ENCODE measurements at regions not wholly inside any gene's neighbourhood (a gene's known extent, or its start where the extent isn't known, plus 50 kb on each side); places are given as distances from the start of the nearest gene placed in this dataset.
A peak's percentile ranks its signal among the peaks of the same experiment; 100 is the strongest.

GRCh38 chr3:101146946-101147345 lies 153.7 kb upstream of the ABI3BP start:
- H3K4me1 ChIP-seq: no peaks in the 10 kb centered on the region
- Mint-ChIP-seq H3K4me3 (no peak overlapping the region), H3K4me1 (no peaks in the 10 kb centered on the region), H3K9me3 (no peaks in the 10 kb centered on the region), H3K27ac (no peak overlapping the region), H3K27me3 (ENCODE audit: insufficient read depth, low read depth) (no peaks in the 10 kb centered on the region), H3K36me3 (no peaks in the 10 kb centered on the region)
- H3K4me2 ChIP-seq: no peak overlapping the region
- no peaks in the 10 kb centered on the region for H3K9me3 ChIP-seq (ENCODE audit: low read depth)
- no peaks in the 10 kb centered on the region for H3F3A ChIP-seq (ENCODE audit: low read depth)
- H4K20me1 ChIP-seq (ENCODE audit: low read depth): no peaks in the 10 kb centered on the region
- no peak for TF ChIP-seq EZH2phosphoT487 (IDR thresholded peaks at IDR 0.05)
- TF ChIP-seq CTCF (IDR thresholded peaks at IDR 0.05): no peak
- TF ChIP-seq EZH2 (IDR thresholded peaks at IDR 0.05): no peak
- H3K27ac ChIP-seq: no peak overlapping the region
- H3K79me2 ChIP-seq (ENCODE audit: low read depth): no peaks in the 10 kb centered on the region
- H2AFZ ChIP-seq (replicated peaks): no peak overlapping the region
- no peak overlapping the region for H3K4me3 ChIP-seq
- H3K9ac ChIP-seq: no peak overlapping the region
- H3K27me3 ChIP-seq: no peaks in the 10 kb centered on the region
- H3K36me3 ChIP-seq: no peaks in the 10 kb centered on the region
- peak; percentile 9 for DNase-seq (ENCODE audit: low spot score)

- TF ChIP-seq EZH2phosphoT487 (IDR thresholded peaks at IDR 0.05): no peak
- TF ChIP-seq CTCF (IDR thresholded peaks at IDR 0.05): no peak
- no peak for TF ChIP-seq EZH2 (IDR thresholded peaks at IDR 0.05)
- H3K4me3 Mint-ChIP-seq: no peak overlapping the region
- Histone ChIP-seq H3K27me3 (no peaks in the 10 kb centered on the region), H3K36me3 (no peaks in the 10 kb centered on the region), H3K9ac (no peak overlapping the region), H2AFZ (replicated peaks) (no peak overlapping the region), H3K4me3 (no peak overlapping the region), H3K79me2 (ENCODE audit: low read depth) (no peaks in the 10 kb centered on the region), H3K27ac (no peak overlapping the region), H3K4me1 (no peaks in the 10 kb centered on the region), H3K4me2 (no peak overlapping the region), H4K20me1 (ENCODE audit: low read depth) (no peaks in the 10 kb centered on the region), H3F3A (ENCODE audit: low read depth) (no peaks in the 10 kb centered on the region), H3K9me3 (ENCODE audit: low read depth) (no peaks in the 10 kb centered on the region)
- no peaks in the 10 kb centered on the region for H3K36me3 Mint-ChIP-seq
- no peaks in the 10 kb centered on the region for H3K27me3 Mint-ChIP-seq (ENCODE audit: insufficient read depth, low read depth)
- H3K4me1 Mint-ChIP-seq: no peaks in the 10 kb centered on the region
- no peak for DNase-seq (ENCODE audit: low spot score)
- H3K27ac Mint-ChIP-seq: no peak overlapping the region
- no peaks in the 10 kb centered on the region for H3K9me3 Mint-ChIP-seq
Measured at GRCh38 chr3:101144105-101144504, 150.9 kb upstream of the ABI3BP start.

GRCh38 chr3:101143012-101143411 lies 149.8 kb upstream of the ABI3BP start:
- no peak for DNase-seq (ENCODE audit: low spot score)
- H3K79me2 ChIP-seq (ENCODE audit: low read depth): no peaks in the 10 kb centered on the region
- no peaks in the 10 kb centered on the region for H3K4me1 Mint-ChIP-seq
- H3K27ac Mint-ChIP-seq: no peak overlapping the region
- H3K9ac ChIP-seq: no peak overlapping the region
- H3K36me3 Mint-ChIP-seq: no peaks in the 10 kb centered on the region
- H2AFZ ChIP-seq (replicated peaks): no peak overlapping the region
- H3K27me3 ChIP-seq: no peaks in the 10 kb centered on the region
- no peaks in the 10 kb centered on the region for H3K27me3 Mint-ChIP-seq (ENCODE audit: insufficient read depth, low read depth)
- H3F3A ChIP-seq (ENCODE audit: low read depth): no peaks in the 10 kb centered on the region
- no peaks in the 10 kb centered on the region for H3K9me3 Mint-ChIP-seq
- H3K4me1 ChIP-seq: no peaks in the 10 kb centered on the region
- no peaks in the 10 kb centered on the region for H4K20me1 ChIP-seq (ENCODE audit: low read depth)
- H3K9me3 ChIP-seq (ENCODE audit: low read depth): no peaks in the 10 kb centered on the region
- H3K4me2 ChIP-seq: no peak overlapping the region
- no peak for TF ChIP-seq EZH2phosphoT487 (IDR thresholded peaks at IDR 0.05)
- TF ChIP-seq EZH2 (IDR thresholded peaks at IDR 0.05): no peak
- no peak overlapping the region for H3K27ac ChIP-seq
- no peaks in the 10 kb centered on the region for H3K36me3 ChIP-seq
- H3K4me3 ChIP-seq: no peak overlapping the region
- no peak overlapping the region for H3K4me3 Mint-ChIP-seq

- H4K20me1 ChIP-seq (ENCODE audit: low read depth): no peaks in the 10 kb centered on the region
- no peak overlapping the region for H3K4me3 Mint-ChIP-seq
- no peaks in the 10 kb centered on the region for H3K27me3 ChIP-seq
- H3K36me3 ChIP-seq: no peaks in the 10 kb centered on the region
- H3K27ac Mint-ChIP-seq: no peak overlapping the region
- TF ChIP-seq EZH2phosphoT487 (IDR thresholded peaks at IDR 0.05): no peak
- no peak for TF ChIP-seq EZH2 (IDR thresholded peaks at IDR 0.05)
- TF ChIP-seq CTCF (IDR thresholded peaks at IDR 0.05): no peak
- no peaks in the 10 kb centered on the region for H3F3A ChIP-seq (ENCODE audit: low read depth)
- DNase-seq (ENCODE audit: low spot score): no peak
- no peaks in the 10 kb centered on the region for H3K36me3 Mint-ChIP-seq
- H3K4me1 ChIP-seq: no peaks in the 10 kb centered on the region
- H3K27ac ChIP-seq: no peak overlapping the region
- no peaks in the 10 kb centered on the region for H3K79me2 ChIP-seq (ENCODE audit: low read depth)
- H3K4me2 ChIP-seq: no peak overlapping the region
- H3K9me3 ChIP-seq (ENCODE audit: low read depth): no peaks in the 10 kb centered on the region
- H3K9me3 Mint-ChIP-seq: no peaks in the 10 kb centered on the region
- H3K4me3 ChIP-seq: no peak overlapping the region
- H2AFZ ChIP-seq (replicated peaks): no peak overlapping the region
- no peak overlapping the region for H3K9ac ChIP-seq
- no peaks in the 10 kb centered on the region for H3K27me3 Mint-ChIP-seq (ENCODE audit: insufficient read depth, low read depth)
- no peaks in the 10 kb centered on the region for H3K4me1 Mint-ChIP-seq
Measured at GRCh38 chr3:101142160-101142559, 148.9 kb upstream of the ABI3BP start.

Data from neural progenitor cell (in vitro differentiated cells).